CD14-positive monocyte (primary cell): ENCODE measurements at regions not wholly inside any gene's neighbourhood (a gene's known extent, or its start where the extent isn't known, plus 50 kb on each side); places are given as distances from the start of the nearest gene placed in this dataset.

ENCODE experiments used
- DNase-seq, 3 donors: peaks; one replicate each; pipeline ENCODE4 v3.0.0-alpha.2; 2011 to 2022
- H2AFZ ChIP-seq: 2 replicates; pipeline ENCODE4 v1.6.0; 2012; ENCODE audit warnings: mild to moderate bottlenecking, low read depth, low read length, inconsistent platforms; ENCODE audit not compliant: insufficient read depth, poor library complexity, severe bottlenecking
- H3K27ac ChIP-seq, 2 donors: 1 replicate in 1 of 2; 2 replicates in 1 of 2; pipeline ENCODE4 v1.5.1; 2012 to 2013; ENCODE audit warnings: low read length in 2 of 2, control low read depth in 1 of 2, inconsistent platforms in 1 of 2, low read depth in 1 of 2, mild to moderate bottlenecking in 1 of 2
- H3K27me3 ChIP-seq, 2 donors: one replicate each; pipeline versions ENCODE4 v1.6.0 to v1.6.1; 2011 to 2013; ENCODE audit warnings: low read length in 2 of 2; ENCODE audit not compliant: control insufficient read depth in 2 of 2, insufficient read depth in 2 of 2
- H3K36me3 ChIP-seq, 2 donors: replicated peaks in 1 of 2; 1 replicate in 1 of 2; 2 replicates in 1 of 2; pipeline versions ENCODE4 v1.5.1 to v1.6.1; 2012 to 2013; ENCODE audit warnings: low read length in 2 of 2, control low read depth in 1 of 2, inconsistent platforms in 1 of 2, mild to moderate bottlenecking in 1 of 2; ENCODE audit not compliant: insufficient read depth in 2 of 2, control insufficient read depth in 1 of 2
- H3K4me1 ChIP-seq, 2 donors: 1 replicate in 1 of 2; 2 replicates in 1 of 2; pipeline versions ENCODE4 v1.5.1 to v1.6.1; 2012 to 2013; ENCODE audit warnings: low read length in 2 of 2, control low read depth in 1 of 2, inconsistent platforms in 1 of 2, mild to moderate bottlenecking in 1 of 2, moderate library complexity in 1 of 2; ENCODE audit not compliant: insufficient read depth in 2 of 2, control insufficient read depth in 1 of 2
- H3K4me2 ChIP-seq: replicated peaks from 2 replicates; pipeline ENCODE3; 2012; ENCODE audit warnings: low read length, moderate library complexity, mild to moderate bottlenecking; ENCODE audit not compliant: poor library complexity, severe bottlenecking; ENCODE audit errors: extremely low read depth
- H3K4me3 ChIP-seq, 3 experiments: fragments of 200-600 bp in 1 of 3; sonication (generic) in 1 of 3; replicated peaks in 1 of 3; 1 replicate in 2 of 3; 2 replicates in 1 of 3; pipeline ENCODE4 v1.5.1; 2011 to 2013; ENCODE audit warnings: low read length in 3 of 3, mild to moderate bottlenecking in 3 of 3, control low read depth in 2 of 3, low read depth in 2 of 3, inconsistent platforms in 1 of 3, moderate library complexity in 1 of 3
- H3K79me2 ChIP-seq: 2 replicates; pipeline ENCODE4 v1.6.0; 2012; ENCODE audit warnings: mild to moderate bottlenecking, control low read depth, inconsistent platforms, low read length, moderate library complexity; ENCODE audit not compliant: insufficient read depth
- H3K9ac ChIP-seq: 2 replicates; pipeline ENCODE4 v1.6.0; 2017; ENCODE audit warnings: low read length, mild to moderate bottlenecking; ENCODE audit not compliant: insufficient read depth, poor library complexity, severe bottlenecking
- H3K9me3 ChIP-seq, 2 donors: replicated peaks in 1 of 2; 1 replicate in 1 of 2; 2 replicates in 1 of 2; pipeline versions ENCODE4 v1.5.1 to v1.6.1; 2012 to 2013; ENCODE audit warnings: low read length in 2 of 2, control low read depth in 1 of 2; ENCODE audit not compliant: control insufficient read depth in 1 of 2, insufficient read depth in 1 of 2
- H4K20me1 ChIP-seq: 2 replicates; pipeline ENCODE4 v1.6.0; 2012; ENCODE audit warnings: mild to moderate bottlenecking, low read length, control low read depth, moderate library complexity; ENCODE audit not compliant: insufficient read depth
- H3K27ac Mint-ChIP-seq, 7 donors: one replicate each; pipeline ENCODE4 v1.8.0; 2020; ENCODE audit warnings: mild to moderate bottlenecking in 7 of 7, mixed read lengths in 7 of 7, moderate library complexity in 6 of 7, inconsistent platforms in 2 of 7
- H3K27me3 Mint-ChIP-seq, 3 donors: one replicate each; pipeline ENCODE4 v1.8.0; 2021 to 2022; ENCODE audit warnings: low read depth in 3 of 3, mild to moderate bottlenecking in 3 of 3, mixed read lengths in 3 of 3, moderate library complexity in 3 of 3, inconsistent platforms in 1 of 3
- H3K36me3 Mint-ChIP-seq, 2 donors: one replicate each; pipeline ENCODE4 v1.8.0; 2020; ENCODE audit warnings: mixed read lengths in 2 of 2, inconsistent platforms in 1 of 2, mild to moderate bottlenecking in 1 of 2
- H3K4me1 Mint-ChIP-seq: one replicate; pipeline ENCODE4 v1.8.0; 2020; ENCODE audit warnings: mild to moderate bottlenecking, mixed read lengths
- H3K4me3 Mint-ChIP-seq, 2 donors: one replicate each; pipeline ENCODE4 v1.8.0; 2020; ENCODE audit warnings: mild to moderate bottlenecking in 2 of 2, mixed read lengths in 2 of 2, moderate library complexity in 1 of 2
- H3K9me3 Mint-ChIP-seq, 7 donors: one replicate each; pipeline ENCODE4 v1.8.0; 2020 to 2022; ENCODE audit warnings: mixed read lengths in 7 of 7, mild to moderate bottlenecking in 6 of 7, moderate library complexity in 6 of 7, inconsistent platforms in 2 of 7
- WGBS: methylation state at CpG from one replicate; pipeline ENCODE4 v1.1.5; 2013; ENCODE audit warnings: missing lambda C conversion rate; ENCODE audit not compliant: insufficient coverage; 5-methylcytosine and 5-hydroxymethylcytosine counted together
- intact Hi-C, 2 donors: fragments of 100-400 bp; cut with micrococcal nuclease; formaldehyde crosslinking; loops; one replicate each; pipeline versions ENCODE4 v1.15.0 to v1.15.1; 2023
- TF ChIP-seq, protein P1 (sequence below): fragments of 200-600 bp; IDR thresholded peaks from one replicate; pipeline ENCODE4 v1.8.0; 2022; ENCODE audit warnings: antibody characterized with exemption, mild to moderate bottlenecking

- no peak overlapping the region for H3K27ac Mint-ChIP-seq
These were observed 342.6 kb upstream of the E2F7 start for GRCh38 chr12:77407931-77408330.

GRCh38 chr12:77406219-77406905 lies 341.0 kb upstream of the E2F7 start:
- Histone ChIP-seq H3K9me3 (no peaks in the 10 kb centered on the region), H3K27me3 (no peaks in the 10 kb centered on the region), H3K36me3 (no peaks in the 10 kb centered on the region), H3K79me2 (no peaks in the 10 kb centered on the region), H3K27ac (no peak overlapping the region), H3K9ac (no peak overlapping the region), H3K4me3 (no peak overlapping the region), H3K4me2 (no peak overlapping the region), H3K4me1 (no peaks in the 10 kb centered on the region), H2AFZ (no peak overlapping the region), H4K20me1 (no peaks in the 10 kb centered on the region)
- H3K27ac Mint-ChIP-seq, result no peak overlapping the region
- intact Hi-C loops, result no loop called here
- H3K27me3 Mint-ChIP-seq, result no peaks in the 10 kb centered on the region
- no peak overlapping the region for H3K4me3 Mint-ChIP-seq
- H3K9me3 Mint-ChIP-seq, result peaks cover 0 to 2% (median 0%) of the 10 kb centered on the region in 7 donors
- WGBS, result 100% methylated on average over 1 of the region's 4 CpGs
- TF ChIP-seq, protein P1, sequence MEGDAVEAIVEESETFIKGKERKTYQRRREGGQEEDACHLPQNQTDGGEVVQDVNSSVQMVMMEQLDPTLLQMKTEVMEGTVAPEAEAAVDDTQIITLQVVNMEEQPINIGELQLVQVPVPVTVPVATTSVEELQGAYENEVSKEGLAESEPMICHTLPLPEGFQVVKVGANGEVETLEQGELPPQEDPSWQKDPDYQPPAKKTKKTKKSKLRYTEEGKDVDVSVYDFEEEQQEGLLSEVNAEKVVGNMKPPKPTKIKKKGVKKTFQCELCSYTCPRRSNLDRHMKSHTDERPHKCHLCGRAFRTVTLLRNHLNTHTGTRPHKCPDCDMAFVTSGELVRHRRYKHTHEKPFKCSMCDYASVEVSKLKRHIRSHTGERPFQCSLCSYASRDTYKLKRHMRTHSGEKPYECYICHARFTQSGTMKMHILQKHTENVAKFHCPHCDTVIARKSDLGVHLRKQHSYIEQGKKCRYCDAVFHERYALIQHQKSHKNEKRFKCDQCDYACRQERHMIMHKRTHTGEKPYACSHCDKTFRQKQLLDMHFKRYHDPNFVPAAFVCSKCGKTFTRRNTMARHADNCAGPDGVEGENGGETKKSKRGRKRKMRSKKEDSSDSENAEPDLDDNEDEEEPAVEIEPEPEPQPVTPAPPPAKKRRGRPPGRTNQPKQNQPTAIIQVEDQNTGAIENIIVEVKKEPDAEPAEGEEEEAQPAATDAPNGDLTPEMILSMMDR, result no peak
- no peaks in the 10 kb centered on the region for H3K36me3 Mint-ChIP-seq
- no peaks in the 10 kb centered on the region for H3K4me1 Mint-ChIP-seq
- no peak for DNase-seq

More at GRCh38 chr12:77407931-77408330, 342.6 kb upstream of the E2F7 start:
- no peaks in the 10 kb centered on the region for H3K9me3 ChIP-seq
- H3K4me1 Mint-ChIP-seq, result no peaks in the 10 kb centered on the region
- no peak overlapping the region for H3K9ac ChIP-seq
- H3K4me3 Mint-ChIP-seq, result no peak overlapping the region
- no peaks in the 10 kb centered on the region for H3K36me3 ChIP-seq
- H2AFZ ChIP-seq, result no peak overlapping the region
- H3K27me3 ChIP-seq, result no peaks in the 10 kb centered on the region
- no CpG with 5 or more reads among the region's 1 CpG for WGBS
- no peak overlapping the region for H3K4me2 ChIP-seq
- DNase-seq, result no peak
- H3K4me1 ChIP-seq, result no peaks in the 10 kb centered on the region
- intact Hi-C loops, result no loop called here
- no peaks in the 10 kb centered on the region for H4K20me1 ChIP-seq
- H3K79me2 ChIP-seq, result no peaks in the 10 kb centered on the region
- TF ChIP-seq, protein P1, result no peak
- H3K36me3 Mint-ChIP-seq, result no peaks in the 10 kb centered on the region
- no peak overlapping the region for H3K27ac ChIP-seq
- H3K27me3 Mint-ChIP-seq, result no peaks in the 10 kb centered on the region
- no peak overlapping the region for H3K4me3 ChIP-seq
- H3K9me3 Mint-ChIP-seq, result peaks cover 0 to 2% (median 0%) of the 10 kb centered on the region in 7 donors
